ENCODE measurements at regions not wholly inside any gene's neighbourhood (a gene's known extent, or its start where the extent isn't known, plus 50 kb on each side); places are given as distances from the start of the nearest gene placed in this dataset.

GRCh38 chr11:123253911-123254310 is 58.9 kb upstream of the CLMP start:
- Histone ChIP-seq H3K27ac (ENCODE audit: low read depth, low read length) (no peak overlapping the region), H3K36me3 (ENCODE audit: control insufficient read depth, insufficient read depth, low read length) (no peaks in the 10 kb centered on the region), H3K27me3 (ENCODE audit: control insufficient read depth, insufficient read depth, low read length, poor library complexity, severe bottlenecking) (no peaks in the 10 kb centered on the region), H3K4me3 (ENCODE audit: low read length) (no peak overlapping the region), H3K4me1 (ENCODE audit: control insufficient read depth, insufficient read depth, low read length) (no peaks in the 10 kb centered on the region), H3K9me3 (ENCODE audit: control insufficient read depth, low read length) (peaks cover 15% of the 10 kb centered on the region), H3K9ac (ENCODE audit: extremely low read depth, low read length, poor library complexity, severe bottlenecking) (no peak overlapping the region)
- DNase-seq: no peak
- H3K27ac Mint-ChIP-seq: no peak overlapping the region
- peaks cover 3% of the 10 kb centered on the region for H3K36me3 Mint-ChIP-seq (ENCODE audit: low read depth)
- no peak overlapping the region for H3K4me3 Mint-ChIP-seq
- peaks cover 10% of the 10 kb centered on the region for H3K4me1 Mint-ChIP-seq
- TF ChIP-seq, protein P1, sequence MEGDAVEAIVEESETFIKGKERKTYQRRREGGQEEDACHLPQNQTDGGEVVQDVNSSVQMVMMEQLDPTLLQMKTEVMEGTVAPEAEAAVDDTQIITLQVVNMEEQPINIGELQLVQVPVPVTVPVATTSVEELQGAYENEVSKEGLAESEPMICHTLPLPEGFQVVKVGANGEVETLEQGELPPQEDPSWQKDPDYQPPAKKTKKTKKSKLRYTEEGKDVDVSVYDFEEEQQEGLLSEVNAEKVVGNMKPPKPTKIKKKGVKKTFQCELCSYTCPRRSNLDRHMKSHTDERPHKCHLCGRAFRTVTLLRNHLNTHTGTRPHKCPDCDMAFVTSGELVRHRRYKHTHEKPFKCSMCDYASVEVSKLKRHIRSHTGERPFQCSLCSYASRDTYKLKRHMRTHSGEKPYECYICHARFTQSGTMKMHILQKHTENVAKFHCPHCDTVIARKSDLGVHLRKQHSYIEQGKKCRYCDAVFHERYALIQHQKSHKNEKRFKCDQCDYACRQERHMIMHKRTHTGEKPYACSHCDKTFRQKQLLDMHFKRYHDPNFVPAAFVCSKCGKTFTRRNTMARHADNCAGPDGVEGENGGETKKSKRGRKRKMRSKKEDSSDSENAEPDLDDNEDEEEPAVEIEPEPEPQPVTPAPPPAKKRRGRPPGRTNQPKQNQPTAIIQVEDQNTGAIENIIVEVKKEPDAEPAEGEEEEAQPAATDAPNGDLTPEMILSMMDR (conservative IDR thresholded peaks at IDR 0.05): no peak
- WGBS, 2 experiments (ENCODE audit: insufficient coverage in 1 of 2, insufficient read length in 1 of 2): 90% methylated on average over 2 of the region's 3 CpGs; no CpG with 5 or more reads in 1 of the 2 experiments
- H3K9me3 Mint-ChIP-seq: peaks cover 22% of the 10 kb centered on the region
- H3K27me3 Mint-ChIP-seq (ENCODE audit: insufficient read depth): peaks cover 5% of the 10 kb centered on the region

DNA sequence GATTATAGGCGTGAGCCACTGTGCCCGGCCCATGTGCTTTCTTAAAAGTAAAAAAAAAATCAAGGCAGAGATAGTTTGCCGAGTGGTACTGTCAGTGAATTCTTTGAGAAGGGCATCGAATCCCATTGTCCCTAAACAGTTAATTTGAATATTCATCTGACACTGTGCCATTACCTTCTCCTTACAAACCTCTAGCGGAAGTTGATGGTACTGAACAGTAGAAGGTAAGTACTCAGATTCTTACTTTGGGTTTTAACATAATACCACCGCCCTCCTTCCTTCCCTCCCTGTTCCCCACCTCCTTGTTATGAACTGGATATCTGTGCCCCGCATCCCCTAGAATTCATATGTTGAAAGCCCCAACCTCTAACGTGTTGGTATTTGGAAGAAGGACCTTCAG is 58.2 kb upstream of the CLMP start:
- Mint-ChIP-seq H3K27me3 (ENCODE audit: insufficient read depth) (peaks cover 5% of the 10 kb centered on the region), H3K4me3 (no peak overlapping the region), H3K36me3 (ENCODE audit: low read depth) (no peaks in the 10 kb centered on the region), H3K9me3 (peaks cover 15% of the 10 kb centered on the region), H3K27ac (no peak overlapping the region), H3K4me1 (peaks cover 10% of the 10 kb centered on the region)
- WGBS, 2 experiments (ENCODE audit: insufficient coverage in 1 of 2, insufficient read length in 1 of 2): 89 to 92% methylated on average over 5 to 8 of the region's 8 CpGs
- Histone ChIP-seq H3K36me3 (ENCODE audit: control insufficient read depth, insufficient read depth, low read length) (no peaks in the 10 kb centered on the region), H3K9me3 (ENCODE audit: control insufficient read depth, low read length) (peaks cover 8% of the 10 kb centered on the region), H3K9ac (ENCODE audit: extremely low read depth, low read length, poor library complexity, severe bottlenecking) (no peak overlapping the region), H3K4me1 (ENCODE audit: control insufficient read depth, insufficient read depth, low read length) (no peaks in the 10 kb centered on the region), H3K4me3 (ENCODE audit: low read length) (no peak overlapping the region), H3K27ac (ENCODE audit: low read depth, low read length) (no peak overlapping the region), H3K27me3 (ENCODE audit: control insufficient read depth, insufficient read depth, low read length, poor library complexity, severe bottlenecking) (no peaks in the 10 kb centered on the region)
- TF ChIP-seq, protein P1 (conservative IDR thresholded peaks at IDR 0.05): no peak
- DNase-seq: no peak

- Mint-ChIP-seq H3K4me3 (no peak overlapping the region), H3K27me3 (ENCODE audit: insufficient read depth) (peaks cover 5% of the 10 kb centered on the region), H3K4me1 (peaks cover 15% of the 10 kb centered on the region), H3K9me3 (peaks cover 6% of the 10 kb centered on the region), H3K27ac (no peak overlapping the region), H3K36me3 (ENCODE audit: low read depth) (no peaks in the 10 kb centered on the region)
- H3K4me1 ChIP-seq (ENCODE audit: control insufficient read depth, insufficient read depth, low read length): no peaks in the 10 kb centered on the region
- TF ChIP-seq, protein P1 (conservative IDR thresholded peaks at IDR 0.05): no peak
- H3K36me3 ChIP-seq (ENCODE audit: control insufficient read depth, insufficient read depth, low read length): no peaks in the 10 kb centered on the region
- 85 to 100% methylated on average over 2 to 7 of the region's 7 CpGs for WGBS, 2 experiments (ENCODE audit: insufficient coverage in 1 of 2, insufficient read length in 1 of 2)
- DNase-seq: no peak
- no peak overlapping the region for H3K27ac ChIP-seq (ENCODE audit: low read depth, low read length)
- H3K9ac ChIP-seq (ENCODE audit: extremely low read depth, low read length, poor library complexity, severe bottlenecking): no peak overlapping the region
- H3K4me3 ChIP-seq (ENCODE audit: low read length): no peak overlapping the region
- H3K9me3 ChIP-seq (ENCODE audit: control insufficient read depth, low read length): no peaks in the 10 kb centered on the region
- H3K27me3 ChIP-seq (ENCODE audit: control insufficient read depth, insufficient read depth, low read length, poor library complexity, severe bottlenecking): no peaks in the 10 kb centered on the region
These were observed 56.8 kb upstream of the CLMP start for GRCh38 chr11:123251657-123252344.

Measured in endodermal cell (in vitro differentiated cells).